ENCODE measurements at regions not wholly inside any gene's neighbourhood (a gene's known extent, or its start where the extent isn't known, plus 50 kb on each side); places are given as distances from the start of the nearest gene placed in this dataset.

DNA sequence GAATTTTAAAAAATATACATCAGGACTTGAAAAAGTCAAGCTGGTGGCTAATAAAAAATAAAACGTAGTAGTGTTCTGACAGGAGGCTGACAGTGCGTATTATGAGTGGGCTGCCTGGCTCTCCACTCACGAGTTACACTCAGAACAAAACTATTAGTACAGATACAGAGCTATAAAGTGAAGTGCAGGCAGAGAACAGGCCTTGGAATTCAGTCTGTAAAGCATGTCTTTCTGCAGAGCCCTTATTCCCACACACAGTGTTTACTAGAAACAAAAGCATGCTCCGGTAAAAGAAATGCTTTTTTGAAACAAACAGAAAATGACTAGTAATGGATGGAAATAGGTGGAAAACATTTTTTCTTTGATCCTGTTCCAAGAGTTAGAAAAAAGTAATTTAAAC, 334.7 kb downstream of the DIRAS2 start (continued):
- TF ChIP-seq, protein P1, sequence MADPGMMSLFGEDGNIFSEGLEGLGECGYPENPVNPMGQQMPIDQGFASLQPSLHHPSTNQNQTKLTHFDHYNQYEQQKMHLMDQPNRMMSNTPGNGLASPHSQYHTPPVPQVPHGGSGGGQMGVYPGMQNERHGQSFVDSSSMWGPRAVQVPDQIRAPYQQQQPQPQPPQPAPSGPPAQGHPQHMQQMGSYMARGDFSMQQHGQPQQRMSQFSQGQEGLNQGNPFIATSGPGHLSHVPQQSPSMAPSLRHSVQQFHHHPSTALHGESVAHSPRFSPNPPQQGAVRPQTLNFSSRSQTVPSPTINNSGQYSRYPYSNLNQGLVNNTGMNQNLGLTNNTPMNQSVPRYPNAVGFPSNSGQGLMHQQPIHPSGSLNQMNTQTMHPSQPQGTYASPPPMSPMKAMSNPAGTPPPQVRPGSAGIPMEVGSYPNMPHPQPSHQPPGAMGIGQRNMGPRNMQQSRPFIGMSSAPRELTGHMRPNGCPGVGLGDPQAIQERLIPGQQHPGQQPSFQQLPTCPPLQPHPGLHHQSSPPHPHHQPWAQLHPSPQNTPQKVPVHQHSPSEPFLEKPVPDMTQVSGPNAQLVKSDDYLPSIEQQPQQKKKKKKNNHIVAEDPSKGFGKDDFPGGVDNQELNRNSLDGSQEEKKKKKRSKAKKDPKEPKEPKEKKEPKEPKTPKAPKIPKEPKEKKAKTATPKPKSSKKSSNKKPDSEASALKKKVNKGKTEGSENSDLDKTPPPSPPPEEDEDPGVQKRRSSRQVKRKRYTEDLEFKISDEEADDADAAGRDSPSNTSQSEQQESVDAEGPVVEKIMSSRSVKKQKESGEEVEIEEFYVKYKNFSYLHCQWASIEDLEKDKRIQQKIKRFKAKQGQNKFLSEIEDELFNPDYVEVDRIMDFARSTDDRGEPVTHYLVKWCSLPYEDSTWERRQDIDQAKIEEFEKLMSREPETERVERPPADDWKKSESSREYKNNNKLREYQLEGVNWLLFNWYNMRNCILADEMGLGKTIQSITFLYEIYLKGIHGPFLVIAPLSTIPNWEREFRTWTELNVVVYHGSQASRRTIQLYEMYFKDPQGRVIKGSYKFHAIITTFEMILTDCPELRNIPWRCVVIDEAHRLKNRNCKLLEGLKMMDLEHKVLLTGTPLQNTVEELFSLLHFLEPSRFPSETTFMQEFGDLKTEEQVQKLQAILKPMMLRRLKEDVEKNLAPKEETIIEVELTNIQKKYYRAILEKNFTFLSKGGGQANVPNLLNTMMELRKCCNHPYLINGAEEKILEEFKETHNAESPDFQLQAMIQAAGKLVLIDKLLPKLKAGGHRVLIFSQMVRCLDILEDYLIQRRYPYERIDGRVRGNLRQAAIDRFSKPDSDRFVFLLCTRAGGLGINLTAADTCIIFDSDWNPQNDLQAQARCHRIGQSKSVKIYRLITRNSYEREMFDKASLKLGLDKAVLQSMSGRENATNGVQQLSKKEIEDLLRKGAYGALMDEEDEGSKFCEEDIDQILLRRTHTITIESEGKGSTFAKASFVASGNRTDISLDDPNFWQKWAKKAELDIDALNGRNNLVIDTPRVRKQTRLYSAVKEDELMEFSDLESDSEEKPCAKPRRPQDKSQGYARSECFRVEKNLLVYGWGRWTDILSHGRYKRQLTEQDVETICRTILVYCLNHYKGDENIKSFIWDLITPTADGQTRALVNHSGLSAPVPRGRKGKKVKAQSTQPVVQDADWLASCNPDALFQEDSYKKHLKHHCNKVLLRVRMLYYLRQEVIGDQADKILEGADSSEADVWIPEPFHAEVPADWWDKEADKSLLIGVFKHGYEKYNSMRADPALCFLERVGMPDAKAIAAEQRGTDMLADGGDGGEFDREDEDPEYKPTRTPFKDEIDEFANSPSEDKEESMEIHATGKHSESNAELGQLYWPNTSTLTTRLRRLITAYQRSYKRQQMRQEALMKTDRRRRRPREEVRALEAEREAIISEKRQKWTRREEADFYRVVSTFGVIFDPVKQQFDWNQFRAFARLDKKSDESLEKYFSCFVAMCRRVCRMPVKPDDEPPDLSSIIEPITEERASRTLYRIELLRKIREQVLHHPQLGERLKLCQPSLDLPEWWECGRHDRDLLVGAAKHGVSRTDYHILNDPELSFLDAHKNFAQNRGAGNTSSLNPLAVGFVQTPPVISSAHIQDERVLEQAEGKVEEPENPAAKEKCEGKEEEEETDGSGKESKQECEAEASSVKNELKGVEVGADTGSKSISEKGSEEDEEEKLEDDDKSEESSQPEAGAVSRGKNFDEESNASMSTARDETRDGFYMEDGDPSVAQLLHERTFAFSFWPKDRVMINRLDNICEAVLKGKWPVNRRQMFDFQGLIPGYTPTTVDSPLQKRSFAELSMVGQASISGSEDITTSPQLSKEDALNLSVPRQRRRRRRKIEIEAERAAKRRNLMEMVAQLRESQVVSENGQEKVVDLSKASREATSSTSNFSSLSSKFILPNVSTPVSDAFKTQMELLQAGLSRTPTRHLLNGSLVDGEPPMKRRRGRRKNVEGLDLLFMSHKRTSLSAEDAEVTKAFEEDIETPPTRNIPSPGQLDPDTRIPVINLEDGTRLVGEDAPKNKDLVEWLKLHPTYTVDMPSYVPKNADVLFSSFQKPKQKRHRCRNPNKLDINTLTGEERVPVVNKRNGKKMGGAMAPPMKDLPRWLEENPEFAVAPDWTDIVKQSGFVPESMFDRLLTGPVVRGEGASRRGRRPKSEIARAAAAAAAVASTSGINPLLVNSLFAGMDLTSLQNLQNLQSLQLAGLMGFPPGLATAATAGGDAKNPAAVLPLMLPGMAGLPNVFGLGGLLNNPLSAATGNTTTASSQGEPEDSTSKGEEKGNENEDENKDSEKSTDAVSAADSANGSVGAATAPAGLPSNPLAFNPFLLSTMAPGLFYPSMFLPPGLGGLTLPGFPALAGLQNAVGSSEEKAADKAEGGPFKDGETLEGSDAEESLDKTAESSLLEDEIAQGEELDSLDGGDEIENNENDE (IDR thresholded peaks at IDR 0.05; ENCODE audit: insufficient replicate concordance, low read length), result no peak
- no peak for TF ChIP-seq GABPA (IDR thresholded peaks at IDR 0.05; ENCODE audit: borderline replicate concordance, insufficient read depth, low read length)
- TF ChIP-seq SP2 (IDR thresholded peaks at IDR 0.05; ENCODE audit: low read length), result no peak
- no peak for TF ChIP-seq CTBP2 (IDR thresholded peaks at IDR 0.05; ENCODE audit: borderline replicate concordance, insufficient read depth, insufficient read length, low read length)
- TF ChIP-seq KDM1A (IDR thresholded peaks at IDR 0.05; ENCODE audit: borderline replicate concordance, low read length), result no peak
- no peak for TF ChIP-seq CBX8 (IDR thresholded peaks at IDR 0.05; ENCODE audit: borderline replicate concordance, low read depth, low read length)
- TF ChIP-seq KDM4A (IDR thresholded peaks at IDR 0.05; ENCODE audit: low read depth, low read length, severe bottlenecking), result no peak

All from H1 (cell line).